SK-N-SH (cell line): ENCODE measurements at regions not wholly inside any gene's neighbourhood (a gene's known extent, or its start where the extent isn't known, plus 50 kb on each side); places are given as distances from the start of the nearest gene placed in this dataset.

Source experiments
- CTCF ChIA-PET: fragments of 300-600, 350-600 bp; formaldehyde crosslinking; extraction: SDS; loops from one replicate; lab custom pipeline; 2021; lab: Yijun Ruan, JAX
- POLR2A ChIA-PET: fragments of 350-600 bp; sonication (Branson Sonifier 250); formaldehyde crosslinking; extraction: SDS; loops from one replicate; lab custom pipeline; 2020; ENCODE audit warnings: antibody characterized with exemption, inconsistent platforms; lab: Yijun Ruan, JAX
- DNase-seq: peaks from one replicate; pipeline ENCODE4 v3.0.0; 2012
- H2AFZ ChIP-seq: fragments of 200-600 bp; sonication (generic); 2 replicates; pipeline ENCODE4 v1.8.1; 2016; ENCODE audit warnings: antibody characterized with exemption, mild to moderate bottlenecking, low read depth
- H3F3A ChIP-seq: fragments of 200-600 bp; sonication (generic); replicated peaks from 2 replicates; pipeline ENCODE3; 2016; ENCODE audit warnings: antibody characterized with exemption, mild to moderate bottlenecking; ENCODE audit not compliant: insufficient read depth
- H3K27ac ChIP-seq, 2 experiments: fragments of 200-500 bp in 1 of 2; fragments of 200-600 bp in 1 of 2; sonication (Bioruptor generic) in 1 of 2; sonication (generic), shearing (Covaris generic) in 1 of 2; 2 replicates each; pipeline versions ENCODE4 v1.5.1 to v1.6.1; 2014 to 2016; ENCODE audit warnings: low read depth in 2 of 2, inconsistent platforms in 1 of 2, low read length in 1 of 2, mild to moderate bottlenecking in 1 of 2, mixed read lengths in 1 of 2
- H3K27me3 ChIP-seq: fragments of 200-600 bp; sonication (generic), shearing (Covaris generic); 2 replicates; pipeline ENCODE4 v1.6.1; 2016; ENCODE audit warnings: mixed run types; ENCODE audit not compliant: insufficient read depth
- H3K36me3 ChIP-seq, 2 experiments: fragments of 200-500 bp in 1 of 2; fragments of 200-600 bp in 1 of 2; sonication (Bioruptor generic) in 1 of 2; sonication (generic) in 1 of 2; replicated peaks in 1 of 2; 2 replicates each; pipeline versions ENCODE3 to v1.5.1; 2014 to 2016; ENCODE audit warnings: low read length in 1 of 2, mild to moderate bottlenecking in 1 of 2; ENCODE audit not compliant: insufficient read depth in 2 of 2, control insufficient read depth in 1 of 2
- H3K4me1 ChIP-seq, 2 experiments: fragments of 200-500 bp in 1 of 2; fragments of 200-600 bp in 1 of 2; sonication (Bioruptor generic) in 1 of 2; sonication (generic), shearing (Covaris generic) in 1 of 2; 2 replicates each; pipeline versions ENCODE4 v1.5.1 to v1.6.1; 2014 to 2016; ENCODE audit warnings: low read depth in 1 of 2, low read length in 1 of 2, mixed run types in 1 of 2; ENCODE audit not compliant: insufficient read depth in 2 of 2, control insufficient read depth in 1 of 2
- H3K4me2 ChIP-seq: fragments of 200-600 bp; sonication (generic), shearing (Covaris generic); 2 replicates; pipeline ENCODE4 v1.6.1; 2017; ENCODE audit warnings: mixed run types
- H3K4me3 ChIP-seq, 2 experiments: fragments of 200-500 bp in 1 of 2; fragments of 200-600 bp in 1 of 2; sonication (Bioruptor generic) in 1 of 2; sonication (generic), shearing (Covaris generic) in 1 of 2; 2 replicates each; pipeline versions ENCODE4 v1.5.1 to v1.8.1; 2014 to 2016; ENCODE audit warnings: low read depth in 2 of 2, inconsistent platforms in 1 of 2, low read length in 1 of 2, mild to moderate bottlenecking in 1 of 2, mixed read lengths in 1 of 2, moderate library complexity in 1 of 2
- H3K79me2 ChIP-seq: fragments of 200-600 bp; sonication (generic); 2 replicates; pipeline ENCODE4 v1.8.1; 2017; ENCODE audit warnings: mild to moderate bottlenecking; ENCODE audit not compliant: insufficient read depth
- H3K9ac ChIP-seq: fragments of 200-600 bp; sonication (generic); 2 replicates; pipeline ENCODE4 v1.6.1; 2017; ENCODE audit warnings: mixed run types
- H3K9me2 ChIP-seq: fragments of 200-600 bp; sonication (generic); 2 replicates; pipeline ENCODE4 v1.6.1; 2017; ENCODE audit warnings: mixed run types
- H3K9me3 ChIP-seq: fragments of 200-600 bp; sonication (generic); 2 replicates; pipeline ENCODE4 v1.6.1; 2017; ENCODE audit warnings: mixed run types, mild to moderate bottlenecking, moderate library complexity
- H4K20me1 ChIP-seq: fragments of 200-600 bp; sonication (generic); 2 replicates; pipeline ENCODE4 v1.6.1; 2017; ENCODE audit warnings: mild to moderate bottlenecking, mixed run types; ENCODE audit not compliant: insufficient read depth
- CTCF ChIP-seq: fragments of 200-600 bp; sonication (generic); IDR thresholded peaks from 2 replicates; pipeline ENCODE4 v1.6.1; 2017; ENCODE audit warnings: antibody characterized with exemption, mild to moderate bottlenecking, moderate library complexity
- GATA2 ChIP-seq: sonication (generic); formaldehyde crosslinking; IDR thresholded peaks from 2 replicates; pipeline ENCODE4 v1.5.0; 2020; ENCODE audit warnings: mild to moderate bottlenecking, missing genetic modification reagents
- IRF3 ChIP-seq: fragments of 150-350 bp; IDR thresholded peaks from 2 replicates; pipeline ENCODE4 v1.6.1; 2016; ENCODE audit warnings: mild to moderate bottlenecking, low read depth, low read length
- MXI1 ChIP-seq: IDR thresholded peaks from 2 replicates; pipeline ENCODE4 v1.6.1; 2012; ENCODE audit warnings: mild to moderate bottlenecking, low read depth, low read length, improper control_type of control experiment
- TAF1 ChIP-seq: IDR thresholded peaks from 2 replicates; pipeline ENCODE4 v1.6.1; 2012; ENCODE audit warnings: low read depth, mild to moderate bottlenecking, low read length, moderate library complexity, borderline replicate concordance
- TCF12 ChIP-seq: IDR thresholded peaks from 2 replicates; pipeline ENCODE4 v1.4.0; 2012
- TEAD4 ChIP-seq: IDR thresholded peaks from 2 replicates; pipeline ENCODE4 v1.4.0; 2012; ENCODE audit warnings: mild to moderate bottlenecking, borderline replicate concordance; ENCODE audit not compliant: insufficient read depth
- USF1 ChIP-seq: IDR thresholded peaks from 2 replicates; pipeline ENCODE4 v1.4.0; 2012; ENCODE audit warnings: low read depth, borderline replicate concordance
- WGBS: methylation state at CpG from one replicate; pipeline ENCODE4 v1.1.6; 2017; ENCODE audit warnings: low lambda C conversion rate; 5-methylcytosine and 5-hydroxymethylcytosine counted together
- TF ChIP-seq, protein P1 (sequence below): fragments of 150-350 bp; IDR thresholded peaks from 2 replicates; pipeline ENCODE4 v1.6.1; 2017; ENCODE audit warnings: antibody characterized with exemption, low read length, low read depth, borderline replicate concordance

GRCh38 chr3:20760981-20761380 is 575.0 kb upstream of the SGO1 start:
- CTCF ChIA-PET: interaction anchor here (0.8 kb wide), 1 partner anchor 10 kb away, joined by 3 read pairs; no protein-coding TSS in a partner anchor
- no peaks in the 10 kb centered on the region for H3K9me3 ChIP-seq
- TF ChIP-seq, protein P1, sequence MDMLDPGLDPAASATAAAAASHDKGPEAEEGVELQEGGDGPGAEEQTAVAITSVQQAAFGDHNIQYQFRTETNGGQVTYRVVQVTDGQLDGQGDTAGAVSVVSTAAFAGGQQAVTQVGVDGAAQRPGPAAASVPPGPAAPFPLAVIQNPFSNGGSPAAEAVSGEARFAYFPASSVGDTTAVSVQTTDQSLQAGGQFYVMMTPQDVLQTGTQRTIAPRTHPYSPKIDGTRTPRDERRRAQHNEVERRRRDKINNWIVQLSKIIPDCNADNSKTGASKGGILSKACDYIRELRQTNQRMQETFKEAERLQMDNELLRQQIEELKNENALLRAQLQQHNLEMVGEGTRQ: no peak
- TF ChIP-seq GATA2 (CRISPR knock-in tag): no peak
- no peak for TF ChIP-seq TAF1

DNA sequence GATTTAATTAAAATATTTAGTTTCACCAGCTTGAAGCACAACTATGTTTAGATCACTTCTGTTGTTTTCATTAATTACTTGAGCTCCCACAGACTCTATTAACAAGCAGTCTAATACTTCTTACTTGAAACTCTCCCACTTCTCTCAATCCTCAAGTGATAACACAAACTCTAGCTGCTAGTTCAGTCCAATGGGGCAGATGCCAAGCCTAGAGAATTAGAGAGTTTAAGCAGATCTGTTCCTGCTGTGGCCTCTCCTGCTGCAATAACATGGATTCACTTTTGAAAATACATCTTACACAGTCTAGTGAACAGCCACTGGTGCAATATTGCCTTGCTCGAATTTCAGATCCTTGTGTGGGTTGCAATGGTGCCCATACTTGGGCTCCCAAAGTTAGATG is 566.4 kb upstream of the SGO1 start:
- H2AFZ ChIP-seq: no peak overlapping the region
- no peaks in the 10 kb centered on the region for H3F3A ChIP-seq
- no peaks in the 10 kb centered on the region for H3K9me3 ChIP-seq
- TF ChIP-seq TEAD4: no peak
- TF ChIP-seq MXI1: no peak
- no peak for TF ChIP-seq USF1
- TF ChIP-seq CTCF: no peak
- TF ChIP-seq IRF3: no peak
- TF ChIP-seq, protein P1: no peak
- TF ChIP-seq TCF12: no peak
- TF ChIP-seq, all 33 proteins: peak for 0
- H3K27ac ChIP-seq: no peak overlapping the region
- H4K20me1 ChIP-seq: no peaks in the 10 kb centered on the region
- no peaks in the 10 kb centered on the region for H3K36me3 ChIP-seq
- ChIA-PET POLR2A (no interaction called here), CTCF (interaction anchor here (0.9 kb wide), 1 partner anchor 13 kb away, joined by 3 read pairs; no protein-coding TSS in a partner anchor)
- H3K9me2 ChIP-seq: no peaks in the 10 kb centered on the region
- H3K4me2 ChIP-seq: no peak overlapping the region
- DNase-seq: no peak
- H3K4me1 ChIP-seq: no peaks in the 10 kb centered on the region; a peak in 1 of 4 replicates
- 8% methylated on average over 1 of the region's 1 CpG for WGBS
- H3K27me3 ChIP-seq: no peaks in the 10 kb centered on the region
- no peak overlapping the region for H3K9ac ChIP-seq
- no peaks in the 10 kb centered on the region for H3K79me2 ChIP-seq
- no peak overlapping the region for H3K4me3 ChIP-seq

More at GRCh38 chr3:20760981-20761380, 575.0 kb upstream of the SGO1 start:
- Histone ChIP-seq H3K36me3 (no peaks in the 10 kb centered on the region), H3K27ac (no peak overlapping the region), H4K20me1 (no peaks in the 10 kb centered on the region), H3K9me2 (no peaks in the 10 kb centered on the region), H3K4me2 (no peak overlapping the region), H2AFZ (no peak overlapping the region), H3F3A (no peaks in the 10 kb centered on the region), H3K9ac (no peak overlapping the region), H3K27me3 (no peaks in the 10 kb centered on the region), H3K79me2 (no peaks in the 10 kb centered on the region), H3K4me1 (no peaks in the 10 kb centered on the region; a peak in 1 of 4 replicates), H3K4me3 (no peak overlapping the region)
- no peak for DNase-seq
- POLR2A ChIA-PET: no interaction called here
